ENCODE measurements at regions not wholly inside any gene's neighbourhood (a gene's known extent, or its start where the extent isn't known, plus 50 kb on each side); places are given as distances from the start of the nearest gene placed in this dataset.

DNA sequence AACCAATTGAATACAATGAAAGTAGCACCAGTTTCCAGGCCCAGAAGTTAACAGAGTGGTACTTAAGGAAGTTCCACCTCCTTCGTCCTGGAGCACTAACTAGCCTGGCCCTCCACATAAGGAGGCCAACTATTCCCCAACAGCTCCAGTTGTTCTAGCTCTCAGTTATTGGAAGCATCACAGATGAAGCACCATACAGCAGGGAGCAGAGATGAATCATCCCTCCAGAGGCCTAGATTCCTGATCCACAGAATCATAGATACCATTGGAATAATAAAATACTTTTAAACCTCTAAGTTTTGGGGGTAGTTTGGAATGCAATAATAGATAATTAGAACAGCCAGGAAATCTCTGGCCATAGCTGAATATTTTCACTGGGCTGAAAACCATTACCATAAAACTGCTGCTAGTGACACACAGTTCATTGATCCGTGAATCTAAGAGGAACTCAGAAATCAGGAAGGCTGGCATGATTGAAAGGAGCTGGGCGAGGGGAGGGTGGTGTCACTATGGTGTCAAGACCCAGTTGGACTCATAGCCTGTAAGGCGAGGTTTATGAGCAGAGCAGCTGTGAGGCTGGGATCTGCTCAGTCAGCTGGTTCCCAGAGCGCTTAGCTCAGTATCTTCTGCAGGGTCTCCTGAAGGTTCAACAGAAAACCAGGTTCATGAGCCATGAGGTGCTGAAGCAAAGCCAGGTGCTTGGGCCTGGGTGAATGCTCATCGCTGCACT is 371.4 kb upstream of the TMTC1 start:
- Mint-ChIP-seq H3K27me3 (ENCODE audit: low read depth) (no peaks in the 10 kb centered on the region), H3K27ac (no peak overlapping the region), H3K4me3 (no peak overlapping the region), H3K4me1 (no peaks in the 10 kb centered on the region), H3K9me3 (peaks cover 14% of the 10 kb centered on the region), H3K36me3 (no peaks in the 10 kb centered on the region)
- DNase-seq (ENCODE audit: low spot score in 2 of 2, unreplicated experiment in 2 of 2): no peak
- TF ChIP-seq, protein P1, sequence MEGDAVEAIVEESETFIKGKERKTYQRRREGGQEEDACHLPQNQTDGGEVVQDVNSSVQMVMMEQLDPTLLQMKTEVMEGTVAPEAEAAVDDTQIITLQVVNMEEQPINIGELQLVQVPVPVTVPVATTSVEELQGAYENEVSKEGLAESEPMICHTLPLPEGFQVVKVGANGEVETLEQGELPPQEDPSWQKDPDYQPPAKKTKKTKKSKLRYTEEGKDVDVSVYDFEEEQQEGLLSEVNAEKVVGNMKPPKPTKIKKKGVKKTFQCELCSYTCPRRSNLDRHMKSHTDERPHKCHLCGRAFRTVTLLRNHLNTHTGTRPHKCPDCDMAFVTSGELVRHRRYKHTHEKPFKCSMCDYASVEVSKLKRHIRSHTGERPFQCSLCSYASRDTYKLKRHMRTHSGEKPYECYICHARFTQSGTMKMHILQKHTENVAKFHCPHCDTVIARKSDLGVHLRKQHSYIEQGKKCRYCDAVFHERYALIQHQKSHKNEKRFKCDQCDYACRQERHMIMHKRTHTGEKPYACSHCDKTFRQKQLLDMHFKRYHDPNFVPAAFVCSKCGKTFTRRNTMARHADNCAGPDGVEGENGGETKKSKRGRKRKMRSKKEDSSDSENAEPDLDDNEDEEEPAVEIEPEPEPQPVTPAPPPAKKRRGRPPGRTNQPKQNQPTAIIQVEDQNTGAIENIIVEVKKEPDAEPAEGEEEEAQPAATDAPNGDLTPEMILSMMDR (IDR thresholded peaks at IDR 0.05; ENCODE audit: unreplicated experiment): no peak

DNA sequence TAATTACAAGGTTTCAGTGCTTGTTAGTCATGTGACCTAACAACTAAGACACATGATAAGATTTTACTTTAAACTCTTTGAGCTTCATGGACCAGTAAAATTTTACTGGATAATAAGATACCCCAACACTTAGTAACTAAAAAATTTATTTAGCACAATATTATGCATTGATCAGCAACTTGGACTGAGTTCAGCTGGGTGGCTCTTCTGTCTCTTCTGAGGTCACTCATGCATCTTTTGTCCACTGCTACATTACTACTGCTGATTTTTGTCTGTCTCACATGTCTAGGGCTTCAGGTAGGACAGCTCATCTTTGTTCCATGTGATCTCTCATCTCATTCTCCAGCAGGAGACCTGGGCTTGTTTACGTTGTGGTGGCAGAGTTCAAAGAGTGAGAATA is 370.2 kb upstream of the TMTC1 start:
- Mint-ChIP-seq H3K9me3 (peaks cover 14% of the 10 kb centered on the region), H3K4me1 (no peaks in the 10 kb centered on the region), H3K4me3 (no peak overlapping the region), H3K27ac (no peak overlapping the region), H3K36me3 (no peaks in the 10 kb centered on the region), H3K27me3 (ENCODE audit: low read depth) (no peaks in the 10 kb centered on the region)
- TF ChIP-seq, protein P1 (IDR thresholded peaks at IDR 0.05; ENCODE audit: unreplicated experiment): no peak
- no peak for DNase-seq (ENCODE audit: low spot score in 2 of 2, unreplicated experiment in 2 of 2)

DNA sequence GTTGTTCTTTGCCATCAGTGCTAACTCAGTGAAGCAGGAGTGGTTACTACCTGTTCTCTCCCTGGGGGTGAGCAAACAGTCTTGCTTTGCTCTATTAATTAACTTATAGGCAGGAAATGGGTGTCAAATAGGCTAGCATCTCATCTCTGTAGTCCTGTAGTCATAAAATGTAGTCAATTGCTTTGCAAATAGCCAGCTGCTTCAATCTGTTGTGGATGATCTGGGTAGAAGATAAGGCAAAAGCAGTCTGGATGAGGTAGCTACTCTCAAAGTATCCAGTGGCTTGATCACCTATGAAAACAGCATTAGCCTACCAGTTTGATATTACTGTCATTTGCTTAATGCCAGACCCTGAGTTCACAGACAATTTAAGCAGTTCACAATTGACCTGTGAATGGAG is 369.0 kb upstream of the TMTC1 start:
- Mint-ChIP-seq H3K36me3 (no peaks in the 10 kb centered on the region), H3K9me3 (peaks cover 14% of the 10 kb centered on the region), H3K4me1 (no peaks in the 10 kb centered on the region), H3K4me3 (no peak overlapping the region), H3K27me3 (ENCODE audit: low read depth) (no peaks in the 10 kb centered on the region), H3K27ac (no peak overlapping the region)
- no peak for DNase-seq (ENCODE audit: low spot score in 2 of 2, unreplicated experiment in 2 of 2)
- TF ChIP-seq, protein P1 (IDR thresholded peaks at IDR 0.05; ENCODE audit: unreplicated experiment): no peak

DNA sequence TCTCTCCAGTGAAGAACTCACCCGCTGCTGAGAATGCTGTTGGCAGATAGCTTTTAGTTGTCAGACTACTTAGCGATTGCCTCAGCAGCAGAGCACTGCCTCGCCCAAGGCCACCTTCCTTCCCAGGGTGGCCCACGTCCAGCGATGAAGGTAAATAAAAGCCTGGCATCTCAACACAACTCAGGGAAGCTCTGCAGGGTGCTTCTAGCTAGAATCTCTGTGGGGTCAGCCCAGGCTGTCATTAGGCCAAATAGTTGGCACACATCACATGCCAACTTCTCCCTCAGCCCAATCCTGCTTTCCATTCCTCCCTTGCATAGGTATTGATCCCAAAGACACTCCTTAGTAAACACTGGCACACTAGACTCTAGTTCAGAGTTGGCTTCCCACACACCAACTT is 368.1 kb upstream of the TMTC1 start:
- peaks cover 14% of the 10 kb centered on the region for H3K9me3 Mint-ChIP-seq
- no peak overlapping the region for H3K4me3 Mint-ChIP-seq
- H3K27me3 Mint-ChIP-seq (ENCODE audit: low read depth): no peaks in the 10 kb centered on the region
- H3K4me1 Mint-ChIP-seq: no peaks in the 10 kb centered on the region
- DNase-seq (ENCODE audit: low spot score in 2 of 2, unreplicated experiment in 2 of 2): no peak
- TF ChIP-seq, protein P1 (IDR thresholded peaks at IDR 0.05; ENCODE audit: unreplicated experiment): no peak
- no peak overlapping the region for H3K27ac Mint-ChIP-seq
- H3K36me3 Mint-ChIP-seq: no peaks in the 10 kb centered on the region

DNA sequence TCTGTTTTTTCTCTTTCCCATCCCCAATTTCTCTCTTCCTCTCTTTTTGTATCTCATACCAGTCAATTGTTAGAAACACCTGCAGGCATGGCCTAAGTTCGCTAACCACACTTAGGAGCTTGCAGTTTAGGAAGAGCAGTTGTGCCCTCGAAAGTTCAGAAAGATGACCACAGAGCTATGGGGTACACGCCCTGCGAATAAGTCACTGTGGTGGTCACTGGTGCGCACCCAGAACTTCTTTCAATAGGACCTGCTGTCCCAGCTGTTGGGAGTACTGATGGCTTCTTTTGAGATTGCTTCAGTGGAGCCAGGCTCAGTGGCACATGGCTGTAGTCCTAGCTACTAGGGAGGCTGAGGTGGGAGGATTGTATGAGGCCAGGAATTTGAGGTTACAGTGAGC is 362.8 kb upstream of the TMTC1 start:
- peaks cover 25% of the 10 kb centered on the region for H3K4me1 Mint-ChIP-seq
- no peak for DNase-seq (ENCODE audit: low spot score in 2 of 2, unreplicated experiment in 2 of 2)
- TF ChIP-seq, protein P1 (IDR thresholded peaks at IDR 0.05; ENCODE audit: unreplicated experiment): no peak
- no peaks in the 10 kb centered on the region for H3K9me3 Mint-ChIP-seq
- H3K36me3 Mint-ChIP-seq: no peaks in the 10 kb centered on the region
- no peak overlapping the region for H3K27ac Mint-ChIP-seq
- no peaks in the 10 kb centered on the region for H3K27me3 Mint-ChIP-seq (ENCODE audit: low read depth)
- no peak overlapping the region for H3K4me3 Mint-ChIP-seq

- H3K27ac Mint-ChIP-seq: no peak overlapping the region
- H3K27me3 Mint-ChIP-seq (ENCODE audit: low read depth): no peaks in the 10 kb centered on the region
- peaks cover 5% of the 10 kb centered on the region for H3K9me3 Mint-ChIP-seq
- TF ChIP-seq, protein P1 (IDR thresholded peaks at IDR 0.05; ENCODE audit: unreplicated experiment): no peak
- no peaks in the 10 kb centered on the region for H3K36me3 Mint-ChIP-seq
- no peak for DNase-seq (ENCODE audit: low spot score in 2 of 2, unreplicated experiment in 2 of 2)
- peaks cover 25% of the 10 kb centered on the region for H3K4me1 Mint-ChIP-seq
- no peak overlapping the region for H3K4me3 Mint-ChIP-seq
These were observed 361.9 kb upstream of the TMTC1 start for GRCh38 chr12:30145684-30146032.

All from mesothelial cell of epicardium (in vitro differentiated cells).